MM.1S (cell line): ENCODE measurements at regions not wholly inside any gene's neighbourhood (a gene's known extent, or its start where the extent isn't known, plus 50 kb on each side); places are given as distances from the start of the nearest gene placed in this dataset.

Experiments used
- DNase-seq: peaks from one replicate; pipeline ENCODE4 v3.0.0-alpha.2; 2015
- H2AFZ ChIP-seq: fragments of 300-600 bp; sonication (generic); 2 replicates; pipeline ENCODE4 v1.6.0; 2016; ENCODE audit warnings: antibody characterized with exemption, low read length
- H3F3A ChIP-seq: fragments of 300-600 bp; sonication (generic); 2 replicates; pipeline ENCODE4 v1.6.1; 2016; ENCODE audit warnings: mild to moderate bottlenecking, antibody characterized with exemption, low read length, moderate library complexity, mixed read lengths; ENCODE audit not compliant: insufficient read depth
- H3K27ac ChIP-seq: fragments of 300-600 bp; sonication (generic); 2 replicates; pipeline ENCODE4 v1.5.1; 2016; ENCODE audit warnings: mild to moderate bottlenecking, low read length
- H3K27me3 ChIP-seq: fragments of 300-600 bp; sonication (generic); replicated peaks from 2 replicates; pipeline ENCODE4 v1.6.0; 2016; ENCODE audit warnings: low read length; ENCODE audit not compliant: insufficient read depth
- H3K36me3 ChIP-seq: fragments of 300-600 bp; sonication (generic); replicated peaks from 2 replicates; pipeline ENCODE4 v1.6.1; 2016; ENCODE audit warnings: mild to moderate bottlenecking, low read length, mixed read lengths; ENCODE audit not compliant: insufficient read depth
- H3K4me1 ChIP-seq: fragments of 300-600 bp; sonication (generic); 2 replicates; pipeline ENCODE4 v1.6.1; 2016; ENCODE audit warnings: low read length, mixed read lengths
- H3K4me2 ChIP-seq: fragments of 300-600 bp; sonication (generic); 2 replicates; pipeline ENCODE4 v1.6.0; 2016; ENCODE audit warnings: low read depth, low read length
- H3K4me3 ChIP-seq: fragments of 300-600 bp; sonication (generic); 2 replicates; pipeline ENCODE4 v1.5.1; 2016; ENCODE audit warnings: low read length, mixed read lengths
- H3K79me2 ChIP-seq: fragments of 300-600 bp; sonication (generic); 2 replicates; pipeline ENCODE4 v1.6.1; 2016; ENCODE audit warnings: mixed run types, low read length, mixed read lengths
- H3K9ac ChIP-seq: fragments of 300-600 bp; sonication (generic); 2 replicates; pipeline ENCODE4 v1.6.1; 2016; ENCODE audit warnings: low read length, mixed read lengths
- H3K9me2 ChIP-seq: fragments of 300-600 bp; sonication (generic); replicated peaks from 2 replicates; pipeline ENCODE4 v1.6.1; 2016; ENCODE audit warnings: mild to moderate bottlenecking, low read length, mixed read lengths; ENCODE audit not compliant: insufficient read depth
- H3K9me3 ChIP-seq: fragments of 300-600 bp; sonication (generic); replicated peaks from 2 replicates; pipeline ENCODE4 v1.6.1; 2016; ENCODE audit warnings: mild to moderate bottlenecking, low read length, mixed read lengths; ENCODE audit not compliant: insufficient read depth
- H4K20me1 ChIP-seq: fragments of 300-600 bp; sonication (generic); 2 replicates; pipeline ENCODE4 v1.6.1; 2016; ENCODE audit warnings: mild to moderate bottlenecking, low read length, moderate library complexity, mixed read lengths; ENCODE audit not compliant: insufficient read depth
- CTCF ChIP-seq: fragments of 300-600 bp; sonication (generic); IDR thresholded peaks from 2 replicates; pipeline ENCODE4 v1.5.1; 2016; ENCODE audit warnings: antibody characterized with exemption, low read length, mixed read lengths
- EZH2 ChIP-seq: fragments of 300-600 bp; sonication (generic); optimal IDR thresholded peaks from 2 replicates; pipeline ENCODE3; 2017; ENCODE audit warnings: low read depth, mild to moderate bottlenecking, antibody characterized with exemption, low read length, mixed read lengths
- EZH2phosphoT487 ChIP-seq: fragments of 300-600 bp; sonication (generic); IDR thresholded peaks from 2 replicates; pipeline ENCODE4 v1.6.1; 2018; ENCODE audit warnings: antibody characterized with exemption, low read length

- Histone ChIP-seq H3K9ac (no peak overlapping the region), H3K9me2 (no peaks in the 10 kb centered on the region), H3K4me3 (no peak overlapping the region), H4K20me1 (no peaks in the 10 kb centered on the region), H3K36me3 (no peaks in the 10 kb centered on the region), H3K9me3 (no peaks in the 10 kb centered on the region), H3K79me2 (no peaks in the 10 kb centered on the region), H3K4me1 (no peaks in the 10 kb centered on the region), H2AFZ (no peak overlapping the region), H3K27me3 (no peaks in the 10 kb centered on the region), H3F3A (no peaks in the 10 kb centered on the region), H3K27ac (no peak overlapping the region), H3K4me2 (no peak overlapping the region)
- no peak for DNase-seq
- TF ChIP-seq EZH2phosphoT487 = no peak
- no peak for TF ChIP-seq EZH2
- no peak for TF ChIP-seq CTCF
Observed at GRCh38 chr2:239805043-239805329, 220.2 kb downstream of the NDUFA10 start.

- Histone ChIP-seq H2AFZ (no peak overlapping the region), H3K27ac (no peak overlapping the region), H4K20me1 (no peaks in the 10 kb centered on the region), H3F3A (no peaks in the 10 kb centered on the region), H3K4me1 (no peaks in the 10 kb centered on the region), H3K4me3 (no peak overlapping the region), H3K9me2 (no peaks in the 10 kb centered on the region), H3K27me3 (no peaks in the 10 kb centered on the region), H3K9ac (no peak overlapping the region), H3K79me2 (no peaks in the 10 kb centered on the region), H3K4me2 (no peak overlapping the region), H3K9me3 (no peaks in the 10 kb centered on the region), H3K36me3 (no peaks in the 10 kb centered on the region)
- no peak for DNase-seq
- TF ChIP-seq EZH2 (no peak), EZH2phosphoT487 (no peak), CTCF (no peak)
Observed at GRCh38 chr2:239804161-239805042, 220.7 kb downstream of the NDUFA10 start.

- no peak overlapping the region for H2AFZ ChIP-seq
- H3K4me3 ChIP-seq = no peak overlapping the region
- no peaks in the 10 kb centered on the region for H4K20me1 ChIP-seq
- no peaks in the 10 kb centered on the region for H3K9me2 ChIP-seq
- H3K27me3 ChIP-seq = no peaks in the 10 kb centered on the region
- H3K4me2 ChIP-seq = no peak overlapping the region
- TF ChIP-seq EZH2phosphoT487 (no peak), EZH2 (no peak), CTCF (no peak)
- no peak for DNase-seq
- no peak overlapping the region for H3K27ac ChIP-seq
- no peak overlapping the region for H3K9ac ChIP-seq
- no peaks in the 10 kb centered on the region for H3F3A ChIP-seq
- no peaks in the 10 kb centered on the region for H3K36me3 ChIP-seq
- H3K9me3 ChIP-seq = no peaks in the 10 kb centered on the region
- no peaks in the 10 kb centered on the region for H3K79me2 ChIP-seq
- H3K4me1 ChIP-seq = no peaks in the 10 kb centered on the region
Observed at GRCh38 chr2:239803766-239804115, 221.4 kb downstream of the NDUFA10 start.
